MM.1S (cell line): ENCODE measurements at regions not wholly inside any gene's neighbourhood (a gene's known extent, or its start where the extent isn't known, plus 50 kb on each side); places are given as distances from the start of the nearest gene placed in this dataset.

Source experiments
- DNase-seq: peaks from one replicate; pipeline ENCODE4 v3.0.0-alpha.2; 2015
- H2AFZ ChIP-seq: fragments of 300-600 bp; sonication (generic); 2 replicates; pipeline ENCODE4 v1.6.0; 2016; ENCODE audit warnings: antibody characterized with exemption, low read length
- H3F3A ChIP-seq: fragments of 300-600 bp; sonication (generic); 2 replicates; pipeline ENCODE4 v1.6.1; 2016; ENCODE audit warnings: mild to moderate bottlenecking, antibody characterized with exemption, low read length, moderate library complexity, mixed read lengths; ENCODE audit not compliant: insufficient read depth
- H3K27ac ChIP-seq: fragments of 300-600 bp; sonication (generic); 2 replicates; pipeline ENCODE4 v1.5.1; 2016; ENCODE audit warnings: mild to moderate bottlenecking, low read length
- H3K27me3 ChIP-seq: fragments of 300-600 bp; sonication (generic); replicated peaks from 2 replicates; pipeline ENCODE4 v1.6.0; 2016; ENCODE audit warnings: low read length; ENCODE audit not compliant: insufficient read depth
- H3K36me3 ChIP-seq: fragments of 300-600 bp; sonication (generic); replicated peaks from 2 replicates; pipeline ENCODE4 v1.6.1; 2016; ENCODE audit warnings: mild to moderate bottlenecking, low read length, mixed read lengths; ENCODE audit not compliant: insufficient read depth
- H3K4me1 ChIP-seq: fragments of 300-600 bp; sonication (generic); 2 replicates; pipeline ENCODE4 v1.6.1; 2016; ENCODE audit warnings: low read length, mixed read lengths
- H3K4me2 ChIP-seq: fragments of 300-600 bp; sonication (generic); 2 replicates; pipeline ENCODE4 v1.6.0; 2016; ENCODE audit warnings: low read depth, low read length
- H3K4me3 ChIP-seq: fragments of 300-600 bp; sonication (generic); 2 replicates; pipeline ENCODE4 v1.5.1; 2016; ENCODE audit warnings: low read length, mixed read lengths
- H3K79me2 ChIP-seq: fragments of 300-600 bp; sonication (generic); 2 replicates; pipeline ENCODE4 v1.6.1; 2016; ENCODE audit warnings: mixed run types, low read length, mixed read lengths
- H3K9ac ChIP-seq: fragments of 300-600 bp; sonication (generic); 2 replicates; pipeline ENCODE4 v1.6.1; 2016; ENCODE audit warnings: low read length, mixed read lengths
- H3K9me2 ChIP-seq: fragments of 300-600 bp; sonication (generic); replicated peaks from 2 replicates; pipeline ENCODE4 v1.6.1; 2016; ENCODE audit warnings: mild to moderate bottlenecking, low read length, mixed read lengths; ENCODE audit not compliant: insufficient read depth
- H3K9me3 ChIP-seq: fragments of 300-600 bp; sonication (generic); replicated peaks from 2 replicates; pipeline ENCODE4 v1.6.1; 2016; ENCODE audit warnings: mild to moderate bottlenecking, low read length, mixed read lengths; ENCODE audit not compliant: insufficient read depth
- H4K20me1 ChIP-seq: fragments of 300-600 bp; sonication (generic); 2 replicates; pipeline ENCODE4 v1.6.1; 2016; ENCODE audit warnings: mild to moderate bottlenecking, low read length, moderate library complexity, mixed read lengths; ENCODE audit not compliant: insufficient read depth
- EZH2 ChIP-seq: fragments of 300-600 bp; sonication (generic); optimal IDR thresholded peaks from 2 replicates; pipeline ENCODE3; 2017; ENCODE audit warnings: low read depth, mild to moderate bottlenecking, antibody characterized with exemption, low read length, mixed read lengths
- EZH2phosphoT487 ChIP-seq: fragments of 300-600 bp; sonication (generic); IDR thresholded peaks from 2 replicates; pipeline ENCODE4 v1.6.1; 2018; ENCODE audit warnings: antibody characterized with exemption, low read length
- TF ChIP-seq, protein P1 (sequence below): fragments of 300-600 bp; sonication (generic); IDR thresholded peaks from 2 replicates; pipeline ENCODE4 v1.5.1; 2016; ENCODE audit warnings: antibody characterized with exemption, low read length, mixed read lengths

DNA sequence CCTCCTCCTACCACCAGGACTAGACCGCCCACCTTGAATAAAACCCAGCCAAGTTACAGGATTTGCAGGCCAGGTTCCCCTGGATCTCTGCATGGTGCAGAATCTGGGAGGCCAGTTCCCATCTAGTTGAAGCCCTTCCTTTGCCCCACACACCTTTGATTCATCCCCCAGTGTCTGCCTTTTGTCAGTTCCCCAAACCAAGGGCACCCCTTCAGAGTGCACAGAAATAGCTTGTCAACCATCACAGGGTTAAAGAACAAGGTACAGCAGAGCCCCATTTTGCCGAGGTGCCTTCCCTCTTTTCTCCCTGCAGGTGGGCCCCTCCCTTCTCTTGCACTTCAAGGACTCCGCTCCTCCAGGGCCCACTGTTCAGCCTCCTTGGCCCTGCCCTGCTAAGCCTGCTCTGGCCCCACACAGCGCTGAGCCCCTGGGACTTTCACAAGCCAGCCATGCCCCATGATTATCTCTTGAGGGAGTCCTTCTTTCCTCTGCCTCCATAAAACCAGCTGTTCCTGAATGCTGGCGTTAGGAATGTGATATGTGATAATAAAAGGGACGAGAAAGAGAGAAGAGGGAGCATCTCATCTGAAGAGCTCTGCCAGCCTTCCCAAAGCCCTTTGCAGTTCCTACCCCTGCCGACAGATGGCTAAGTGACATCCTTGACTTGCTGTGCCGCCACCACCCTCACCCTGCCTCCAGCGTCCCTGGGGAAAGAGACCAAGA is 280.3 kb downstream of the CDC5L start:
- H4K20me1 ChIP-seq: no peaks in the 10 kb centered on the region
- no peaks in the 10 kb centered on the region for H3K9me2 ChIP-seq
- peaks cover under 1% of the 10 kb centered on the region; the same call in 1 of the 2 replicates for H3K4me1 ChIP-seq
- no peaks in the 10 kb centered on the region for H3K36me3 ChIP-seq
- no peaks in the 10 kb centered on the region for H3F3A ChIP-seq
- no peaks in the 10 kb centered on the region for H3K9me3 ChIP-seq
- no peak overlapping the region for H3K9ac ChIP-seq
- H3K4me3 ChIP-seq: no peak overlapping the region
- H3K79me2 ChIP-seq: no peaks in the 10 kb centered on the region
- TF ChIP-seq, protein P1, sequence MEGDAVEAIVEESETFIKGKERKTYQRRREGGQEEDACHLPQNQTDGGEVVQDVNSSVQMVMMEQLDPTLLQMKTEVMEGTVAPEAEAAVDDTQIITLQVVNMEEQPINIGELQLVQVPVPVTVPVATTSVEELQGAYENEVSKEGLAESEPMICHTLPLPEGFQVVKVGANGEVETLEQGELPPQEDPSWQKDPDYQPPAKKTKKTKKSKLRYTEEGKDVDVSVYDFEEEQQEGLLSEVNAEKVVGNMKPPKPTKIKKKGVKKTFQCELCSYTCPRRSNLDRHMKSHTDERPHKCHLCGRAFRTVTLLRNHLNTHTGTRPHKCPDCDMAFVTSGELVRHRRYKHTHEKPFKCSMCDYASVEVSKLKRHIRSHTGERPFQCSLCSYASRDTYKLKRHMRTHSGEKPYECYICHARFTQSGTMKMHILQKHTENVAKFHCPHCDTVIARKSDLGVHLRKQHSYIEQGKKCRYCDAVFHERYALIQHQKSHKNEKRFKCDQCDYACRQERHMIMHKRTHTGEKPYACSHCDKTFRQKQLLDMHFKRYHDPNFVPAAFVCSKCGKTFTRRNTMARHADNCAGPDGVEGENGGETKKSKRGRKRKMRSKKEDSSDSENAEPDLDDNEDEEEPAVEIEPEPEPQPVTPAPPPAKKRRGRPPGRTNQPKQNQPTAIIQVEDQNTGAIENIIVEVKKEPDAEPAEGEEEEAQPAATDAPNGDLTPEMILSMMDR: peak; percentile 45
- TF ChIP-seq EZH2phosphoT487: no peak
- no peak overlapping the region for H2AFZ ChIP-seq
- H3K27me3 ChIP-seq: no peaks in the 10 kb centered on the region
- no peak for DNase-seq
- no peak overlapping the region for H3K4me2 ChIP-seq
- H3K27ac ChIP-seq: no peak overlapping the region

DNA sequence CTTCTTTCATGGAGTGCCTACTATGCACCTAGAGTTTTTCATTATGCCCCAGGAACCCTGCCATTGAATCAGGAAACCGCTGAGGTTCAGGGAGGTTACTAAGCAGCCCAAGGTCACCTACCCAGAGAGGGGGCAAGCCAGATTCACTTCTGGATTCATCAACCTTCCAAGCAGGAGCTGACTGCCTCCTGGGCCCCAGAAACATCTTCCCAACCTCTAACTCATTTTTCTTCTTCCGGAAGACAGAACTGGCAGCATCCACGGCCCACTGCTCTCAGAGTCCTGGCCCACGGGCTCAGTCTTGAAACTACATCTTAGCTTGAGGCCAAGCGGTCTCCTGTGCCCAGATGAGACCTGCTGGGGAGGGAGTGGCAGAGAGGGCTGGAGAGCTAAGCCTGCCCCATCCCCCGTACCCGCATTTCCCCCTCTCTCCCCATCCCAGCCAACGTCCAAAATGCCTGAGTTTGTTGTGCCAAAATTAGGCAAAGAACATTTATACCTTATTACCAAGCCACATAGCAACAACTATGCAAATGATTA is 281.0 kb downstream of the CDC5L start:
- no peaks in the 10 kb centered on the region for H3K9me2 ChIP-seq
- no peaks in the 10 kb centered on the region for H3K9me3 ChIP-seq
- no peaks in the 10 kb centered on the region for H3F3A ChIP-seq
- no peak for DNase-seq
- no peak overlapping the region for H3K27ac ChIP-seq
- no peak overlapping the region for H3K4me2 ChIP-seq
- no peaks in the 10 kb centered on the region for H4K20me1 ChIP-seq
- no peak overlapping the region for H3K4me3 ChIP-seq
- H2AFZ ChIP-seq: no peak overlapping the region
- TF ChIP-seq EZH2: no peak
- TF ChIP-seq, protein P1: no peak
- TF ChIP-seq EZH2phosphoT487: no peak
- H3K4me1 ChIP-seq: no peaks in the 10 kb centered on the region
- no peaks in the 10 kb centered on the region for H3K79me2 ChIP-seq
- H3K27me3 ChIP-seq: no peaks in the 10 kb centered on the region
- H3K9ac ChIP-seq: no peak overlapping the region
- no peaks in the 10 kb centered on the region for H3K36me3 ChIP-seq

DNA sequence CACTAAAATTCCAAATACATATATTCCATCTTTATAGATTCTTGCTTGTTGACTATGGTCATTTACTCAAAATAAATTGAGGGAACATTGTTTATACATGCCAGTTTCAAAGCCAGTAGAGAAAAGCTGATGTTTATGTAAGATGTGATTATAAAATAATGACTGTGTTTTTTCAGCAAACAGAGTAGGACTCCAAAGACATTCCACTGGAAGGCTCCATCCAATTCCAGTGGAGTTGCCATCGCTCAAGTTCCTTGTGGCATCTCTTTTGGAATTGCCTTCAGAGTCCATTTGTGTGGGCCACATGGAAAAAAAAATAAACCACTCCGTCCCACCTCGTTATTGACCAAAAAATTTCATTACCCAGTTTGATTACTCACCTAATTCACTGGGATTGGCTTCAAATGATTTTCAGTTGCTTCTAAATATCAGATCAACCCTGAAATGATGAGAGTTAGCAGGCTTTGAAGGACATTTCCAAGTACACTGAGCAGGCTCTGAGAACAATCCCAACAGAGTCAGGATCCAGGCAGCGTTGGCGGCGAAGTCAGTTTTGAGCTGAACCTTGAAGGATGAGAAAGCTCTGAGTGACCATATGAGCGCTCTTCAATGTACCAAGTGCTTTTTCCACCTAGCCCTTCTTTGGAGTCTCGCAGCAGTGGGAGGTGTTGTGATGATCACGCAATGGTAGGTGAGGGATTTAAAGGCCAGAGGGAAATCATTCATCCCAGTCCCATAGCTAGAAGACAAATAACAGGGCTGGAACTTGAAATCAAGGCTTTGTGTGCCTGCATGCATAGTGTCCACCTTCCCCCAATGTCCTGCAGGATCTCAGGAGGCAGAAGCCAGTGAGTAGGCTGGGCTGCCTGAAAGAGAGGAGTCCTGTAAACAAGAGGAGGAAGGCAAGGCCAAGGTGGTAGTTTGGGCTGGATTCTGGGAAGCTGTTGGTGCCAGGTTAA is 281.7 kb downstream of the CDC5L start:
- H3K36me3 ChIP-seq: no peaks in the 10 kb centered on the region
- no peaks in the 10 kb centered on the region for H4K20me1 ChIP-seq
- no peak for DNase-seq
- TF ChIP-seq EZH2 (no peak), EZH2phosphoT487 (no peak)
- TF ChIP-seq, protein P1: no peak
- H3K27me3 ChIP-seq: no peaks in the 10 kb centered on the region
- no peak overlapping the region for H3K4me2 ChIP-seq
- H3K27ac ChIP-seq: no peak overlapping the region
- H3F3A ChIP-seq: no peaks in the 10 kb centered on the region
- H3K9me2 ChIP-seq: no peaks in the 10 kb centered on the region
- no peak overlapping the region for H3K4me3 ChIP-seq
- H3K9me3 ChIP-seq: no peaks in the 10 kb centered on the region
- H3K4me1 ChIP-seq: no peaks in the 10 kb centered on the region
- no peak overlapping the region for H3K9ac ChIP-seq
- no peaks in the 10 kb centered on the region for H3K79me2 ChIP-seq
- no peak overlapping the region for H2AFZ ChIP-seq
